ENCODE measurements at regions not wholly inside any gene's neighbourhood (a gene's known extent, or its start where the extent isn't known, plus 50 kb on each side); places are given as distances from the start of the nearest gene placed in this dataset.

DNA sequence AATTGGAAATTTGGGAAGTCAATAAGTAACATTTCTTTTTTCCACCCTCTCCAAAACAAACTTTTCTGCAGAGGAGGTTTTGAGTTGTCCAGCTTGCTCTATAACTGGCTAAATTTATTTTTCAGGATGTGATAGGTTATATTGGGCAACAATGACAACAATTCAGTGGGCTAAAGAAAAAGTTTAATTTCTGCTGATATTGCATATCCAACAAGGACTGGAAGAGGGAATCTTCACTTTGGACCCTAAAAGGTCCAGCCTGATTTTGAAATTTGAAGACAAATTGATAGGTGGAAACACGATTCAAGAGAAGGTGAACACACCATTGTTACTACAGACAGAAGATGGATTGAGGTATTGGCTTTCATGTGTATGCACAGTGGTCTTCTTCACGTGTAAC, 393.1 kb downstream of the BRINP1 start:
- Histone ChIP-seq H3K4me3 (no peak overlapping the region), H3K9me3 (no peaks in the 10 kb centered on the region), H3K27ac (no peak overlapping the region), H3K36me3 (no peaks in the 10 kb centered on the region), H3K4me1 (no peaks in the 10 kb centered on the region), H3K27me3 (peaks cover 3% of the 10 kb centered on the region)
- 6 to 7% methylated on average over 2 of the region's 2 CpGs for WGBS, 2 donors (ENCODE audit: low coverage in 1 of 2)
- TF ChIP-seq POLR2A (IDR thresholded peaks at IDR 0.05) (no peak), POLR2AphosphoS5 (IDR thresholded peaks at IDR 0.05) (no peak), EP300 (IDR thresholded peaks at IDR 0.05) (no peak)
- TF ChIP-seq, protein P1, sequence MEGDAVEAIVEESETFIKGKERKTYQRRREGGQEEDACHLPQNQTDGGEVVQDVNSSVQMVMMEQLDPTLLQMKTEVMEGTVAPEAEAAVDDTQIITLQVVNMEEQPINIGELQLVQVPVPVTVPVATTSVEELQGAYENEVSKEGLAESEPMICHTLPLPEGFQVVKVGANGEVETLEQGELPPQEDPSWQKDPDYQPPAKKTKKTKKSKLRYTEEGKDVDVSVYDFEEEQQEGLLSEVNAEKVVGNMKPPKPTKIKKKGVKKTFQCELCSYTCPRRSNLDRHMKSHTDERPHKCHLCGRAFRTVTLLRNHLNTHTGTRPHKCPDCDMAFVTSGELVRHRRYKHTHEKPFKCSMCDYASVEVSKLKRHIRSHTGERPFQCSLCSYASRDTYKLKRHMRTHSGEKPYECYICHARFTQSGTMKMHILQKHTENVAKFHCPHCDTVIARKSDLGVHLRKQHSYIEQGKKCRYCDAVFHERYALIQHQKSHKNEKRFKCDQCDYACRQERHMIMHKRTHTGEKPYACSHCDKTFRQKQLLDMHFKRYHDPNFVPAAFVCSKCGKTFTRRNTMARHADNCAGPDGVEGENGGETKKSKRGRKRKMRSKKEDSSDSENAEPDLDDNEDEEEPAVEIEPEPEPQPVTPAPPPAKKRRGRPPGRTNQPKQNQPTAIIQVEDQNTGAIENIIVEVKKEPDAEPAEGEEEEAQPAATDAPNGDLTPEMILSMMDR (IDR thresholded peaks at IDR 0.05), result no peak
- no peak for ATAC-seq

DNA sequence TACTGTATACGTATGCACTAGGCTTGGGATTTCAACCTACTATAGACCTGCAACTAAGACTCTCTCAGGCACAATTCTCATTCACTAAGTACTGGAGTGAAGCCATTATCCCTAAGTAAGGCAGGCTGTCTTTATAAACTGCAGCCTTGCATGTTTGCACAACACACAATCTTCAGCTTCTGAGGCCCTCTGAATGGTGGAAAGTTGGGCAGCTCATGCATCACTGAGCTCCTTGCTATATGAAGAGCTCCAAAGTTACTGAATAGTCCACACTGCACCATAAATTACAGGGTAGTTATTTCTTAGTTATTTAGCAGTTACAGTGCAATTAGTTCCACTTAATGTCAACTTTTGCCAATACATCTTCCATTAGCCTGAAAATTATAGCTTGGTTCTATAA, 384.6 kb downstream of the BRINP1 start:
- Histone ChIP-seq H3K9me3 (no peaks in the 10 kb centered on the region), H3K27me3 (no peaks in the 10 kb centered on the region), H3K4me1 (no peaks in the 10 kb centered on the region), H3K27ac (no peak overlapping the region), H3K36me3 (no peaks in the 10 kb centered on the region), H3K4me3 (no peak overlapping the region)
- WGBS, 2 donors (ENCODE audit: low coverage in 1 of 2), result 31 to 55% methylated on average over 1 of the region's 1 CpG
- no peak for ATAC-seq
- no peak for TF ChIP-seq EP300 (IDR thresholded peaks at IDR 0.05)
- TF ChIP-seq, protein P1 (IDR thresholded peaks at IDR 0.05), result no peak
- TF ChIP-seq POLR2A (IDR thresholded peaks at IDR 0.05), result no peak
- no peak for TF ChIP-seq POLR2AphosphoS5 (IDR thresholded peaks at IDR 0.05)

- no peaks in the 10 kb centered on the region for H3K9me3 ChIP-seq
- no peak for ATAC-seq
- H3K4me3 ChIP-seq, result no peak overlapping the region
- H3K36me3 ChIP-seq, result no peaks in the 10 kb centered on the region
- no peaks in the 10 kb centered on the region for H3K27me3 ChIP-seq
- no peaks in the 10 kb centered on the region for H3K4me1 ChIP-seq
- no peak overlapping the region for H3K27ac ChIP-seq
- TF ChIP-seq POLR2AphosphoS5 (IDR thresholded peaks at IDR 0.05) (no peak), EP300 (IDR thresholded peaks at IDR 0.05) (no peak), POLR2A (IDR thresholded peaks at IDR 0.05) (no peak)
- TF ChIP-seq, protein P1 (IDR thresholded peaks at IDR 0.05), result no peak
- 0 to 44% methylated on average over 1 of the region's 1 CpG for WGBS, 2 donors (ENCODE audit: low coverage in 1 of 2)
Measured at GRCh38 chr9:118985851-118986250, 383.4 kb downstream of the BRINP1 start.

GRCh38 chr9:118987167-118987566, 382.1 kb downstream of the BRINP1 start:
- no peaks in the 10 kb centered on the region for H3K27me3 ChIP-seq
- 57 to 67% methylated on average over 2 to 4 of the region's 4 CpGs for WGBS, 2 donors (ENCODE audit: low coverage in 1 of 2)
- no peaks in the 10 kb centered on the region for H3K36me3 ChIP-seq
- H3K9me3 ChIP-seq, result no peaks in the 10 kb centered on the region
- no peak overlapping the region for H3K4me3 ChIP-seq
- ATAC-seq, result no peak
- TF ChIP-seq EP300 (IDR thresholded peaks at IDR 0.05) (no peak), POLR2A (IDR thresholded peaks at IDR 0.05) (no peak), POLR2AphosphoS5 (IDR thresholded peaks at IDR 0.05) (no peak)
- TF ChIP-seq, protein P1 (IDR thresholded peaks at IDR 0.05), result no peak
- no peaks in the 10 kb centered on the region for H3K4me1 ChIP-seq
- no peak overlapping the region for H3K27ac ChIP-seq

DNA sequence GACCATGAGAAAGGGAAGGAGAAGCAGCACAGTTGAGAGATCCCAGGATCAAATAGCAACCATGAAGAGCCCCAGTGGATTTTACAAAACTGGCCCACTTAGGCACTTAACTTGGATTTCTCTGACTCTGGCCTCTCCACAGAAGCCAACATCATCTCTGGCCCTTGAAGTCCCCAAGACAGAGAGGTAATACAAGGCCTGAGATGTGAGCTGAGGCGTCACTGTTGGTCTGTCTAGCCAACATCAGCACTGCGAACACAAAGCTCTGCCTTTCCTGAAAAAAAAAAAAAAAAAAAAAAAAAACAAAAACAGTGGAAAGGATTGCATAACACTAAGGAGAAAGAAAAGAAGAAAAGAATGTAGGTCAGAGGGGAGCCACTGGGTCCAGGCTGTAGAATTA, 378.3 kb downstream of the BRINP1 start:
- Histone ChIP-seq H3K27ac (no peak overlapping the region), H3K9me3 (no peaks in the 10 kb centered on the region), H3K36me3 (no peaks in the 10 kb centered on the region), H3K4me3 (no peak overlapping the region), H3K27me3 (no peaks in the 10 kb centered on the region), H3K4me1 (no peaks in the 10 kb centered on the region)
- TF ChIP-seq EP300 (IDR thresholded peaks at IDR 0.05) (no peak), POLR2A (IDR thresholded peaks at IDR 0.05) (no peak), POLR2AphosphoS5 (IDR thresholded peaks at IDR 0.05) (no peak)
- TF ChIP-seq, protein P1 (IDR thresholded peaks at IDR 0.05), result no peak
- no peak for ATAC-seq
- 60 to 100% methylated on average over 1 to 2 of the region's 2 CpGs for WGBS, 2 donors (ENCODE audit: low coverage in 1 of 2)
